SK-N-SH treated with all-trans-retinoic acid at 6 μM for 48 hours (cell line): ENCODE measurements at regions not wholly inside any gene's neighbourhood (a gene's known extent, or its start where the extent isn't known, plus 50 kb on each side); places are given as distances from the start of the nearest gene placed in this dataset.

ENCODE experiments used
- ATAC-seq: fragments of 200-7000 bp; cut with Tn5 transposase; 3 replicates; pipeline ENCODE4 v1.9.1; 2020; ENCODE audit warnings: mild to moderate bottlenecking, moderate library complexity
- ARNTL ChIP-seq: fragments of 450-650 bp; formaldehyde crosslinking; IDR thresholded peaks from 2 replicates; pipeline ENCODE4 v1.5.0; 2020; ENCODE audit warnings: low read depth, mild to moderate bottlenecking, moderate library complexity, borderline replicate concordance
- BACH2 ChIP-seq: fragments of 250-450 bp; sonication (Bioruptor Pico); IDR thresholded peaks from 2 replicates; pipeline ENCODE4 v1.9.0; 2021; ENCODE audit warnings: mild to moderate bottlenecking, borderline replicate concordance
- CSRNP3 ChIP-seq: fragments of 250-450 bp; sonication (Bioruptor Pico); IDR thresholded peaks from 2 replicates; pipeline ENCODE4 v1.5.1; 2021; ENCODE audit warnings: mild to moderate bottlenecking, moderate library complexity
- ESRRG ChIP-seq: fragments of 250-450 bp; sonication (Bioruptor Pico); IDR thresholded peaks from 2 replicates; pipeline ENCODE4 v1.6.1; 2021; ENCODE audit warnings: mild to moderate bottlenecking
- GLIS3 ChIP-seq: fragments of 250-450 bp; sonication (Bioruptor Pico); IDR thresholded peaks from 2 replicates; pipeline ENCODE4 v1.5.0; 2020; ENCODE audit warnings: mild to moderate bottlenecking, moderate library complexity
- ISL1 ChIP-seq: fragments of 250-450 bp; sonication (Bioruptor Pico); IDR thresholded peaks from 2 replicates; pipeline ENCODE4 v2.1.2; 2022; ENCODE audit warnings: mild to moderate bottlenecking, moderate library complexity
- OSR1 ChIP-seq: fragments of 250-450 bp; sonication (Bioruptor Pico); IDR thresholded peaks from 2 replicates; pipeline ENCODE4 v1.8.0; 2022; ENCODE audit warnings: moderate library complexity, mild to moderate bottlenecking, inconsistent platforms
- POU6F1 ChIP-seq: fragments of 250-450 bp; sonication (Bioruptor Pico); IDR thresholded peaks from 2 replicates; pipeline ENCODE4 v1.8.0; 2021; ENCODE audit warnings: low read depth, mild to moderate bottlenecking, moderate library complexity, borderline replicate concordance
- PPARA ChIP-seq: fragments of 250-450 bp; sonication (Bioruptor Pico); IDR thresholded peaks from 2 replicates; pipeline ENCODE4 v1.5.0; 2020; ENCODE audit warnings: mild to moderate bottlenecking, borderline replicate concordance
- RARB ChIP-seq: fragments of 250-450 bp; sonication (Bioruptor Pico); IDR thresholded peaks from 2 replicates; pipeline ENCODE4 v1.8.0; 2021; ENCODE audit warnings: mild to moderate bottlenecking, moderate library complexity
- SNAI2 ChIP-seq: fragments of 250-450 bp; sonication (Bioruptor Pico); IDR thresholded peaks from 2 replicates; pipeline ENCODE4 v1.5.0; 2020; ENCODE audit warnings: mild to moderate bottlenecking, moderate library complexity
- TCF4 ChIP-seq: fragments of 250-450 bp; sonication (Bioruptor Pico); IDR thresholded peaks from 2 replicates; pipeline ENCODE4 v1.8.0; 2021; ENCODE audit warnings: mild to moderate bottlenecking, moderate library complexity, borderline replicate concordance
- TOX ChIP-seq: fragments of 250-450 bp; sonication (Bioruptor Pico); IDR thresholded peaks from 2 replicates; pipeline ENCODE4 v1.8.0; 2021; ENCODE audit warnings: mild to moderate bottlenecking, moderate library complexity, borderline replicate concordance
- ZC3H10 ChIP-seq: fragments of 250-450 bp; sonication (Bioruptor Pico); IDR thresholded peaks from 2 replicates; pipeline ENCODE4 v1.5.1; 2021; ENCODE audit warnings: mild to moderate bottlenecking, moderate library complexity
- ZFP3 ChIP-seq: fragments of 250-450 bp; sonication (Bioruptor Pico); IDR thresholded peaks from 2 replicates; pipeline ENCODE4 v1.5.0; 2020; ENCODE audit warnings: mild to moderate bottlenecking, moderate library complexity
- ZNF565 ChIP-seq: fragments of 450-650 bp; formaldehyde crosslinking; conservative IDR thresholded peaks from 2 replicates; pipeline ENCODE4 v1.5.0; 2020; ENCODE audit warnings: low read depth, mild to moderate bottlenecking, moderate library complexity
- ZNF70 ChIP-seq: fragments of 450-650 bp; formaldehyde crosslinking; IDR thresholded peaks from 2 replicates; pipeline ENCODE4 v1.5.0; 2020; ENCODE audit warnings: mild to moderate bottlenecking, moderate library complexity
- ZNF8 ChIP-seq: fragments of 450-650 bp; formaldehyde crosslinking; IDR thresholded peaks from 2 replicates; pipeline ENCODE4 v1.5.0; 2020; ENCODE audit warnings: mild to moderate bottlenecking, moderate library complexity
- TF ChIP-seq, protein P1 (sequence below): fragments of 250-450 bp; sonication (Bioruptor Pico); IDR thresholded peaks from 2 replicates; pipeline ENCODE4 v1.8.0; 2020; ENCODE audit warnings: mild to moderate bottlenecking, moderate library complexity, borderline replicate concordance
- TF ChIP-seq, protein P2 (sequence below): fragments of 250-450 bp; sonication (Bioruptor Pico); IDR thresholded peaks from 2 replicates; pipeline ENCODE4 v1.5.0; 2020; ENCODE audit warnings: mild to moderate bottlenecking, moderate library complexity
- TF ChIP-seq, protein P3 (sequence below): fragments of 250-450 bp; sonication (Bioruptor Pico); IDR thresholded peaks from 2 replicates; pipeline ENCODE4 v1.5.1; 2020; ENCODE audit warnings: low read depth, mild to moderate bottlenecking, moderate library complexity

DNA sequence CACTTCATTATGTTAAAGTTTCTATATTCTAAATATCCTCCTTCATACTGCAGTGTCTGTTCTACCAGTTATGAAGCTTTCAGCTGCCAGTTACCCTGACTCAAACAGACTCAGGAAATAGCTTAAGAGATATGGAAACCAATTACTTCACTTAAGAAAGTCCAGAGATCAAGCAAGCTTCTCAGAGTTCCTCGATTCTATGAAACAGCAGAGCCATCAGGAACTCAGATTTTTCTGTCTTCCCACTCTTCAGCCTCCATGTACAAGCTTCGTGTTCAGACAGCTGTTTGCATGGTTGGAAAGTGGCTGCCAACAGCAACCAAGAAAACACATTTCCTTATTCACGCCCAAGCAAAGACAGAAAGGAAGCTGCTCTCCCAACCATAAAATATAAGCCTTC is 216.1 kb downstream of the ACTL7B start:
- TF ChIP-seq ZNF565 (CRISPR knock-in tag) (no peak), ARNTL (CRISPR knock-in tag) (no peak), POU6F1 (CRISPR knock-in tag) (no peak), ZFP3 (CRISPR knock-in tag) (no peak), GLIS3 (CRISPR knock-in tag) (no peak), ZC3H10 (CRISPR knock-in tag) (no peak), SNAI2 (no peak), BACH2 (CRISPR knock-in tag) (no peak)
- TF ChIP-seq, protein P1, sequence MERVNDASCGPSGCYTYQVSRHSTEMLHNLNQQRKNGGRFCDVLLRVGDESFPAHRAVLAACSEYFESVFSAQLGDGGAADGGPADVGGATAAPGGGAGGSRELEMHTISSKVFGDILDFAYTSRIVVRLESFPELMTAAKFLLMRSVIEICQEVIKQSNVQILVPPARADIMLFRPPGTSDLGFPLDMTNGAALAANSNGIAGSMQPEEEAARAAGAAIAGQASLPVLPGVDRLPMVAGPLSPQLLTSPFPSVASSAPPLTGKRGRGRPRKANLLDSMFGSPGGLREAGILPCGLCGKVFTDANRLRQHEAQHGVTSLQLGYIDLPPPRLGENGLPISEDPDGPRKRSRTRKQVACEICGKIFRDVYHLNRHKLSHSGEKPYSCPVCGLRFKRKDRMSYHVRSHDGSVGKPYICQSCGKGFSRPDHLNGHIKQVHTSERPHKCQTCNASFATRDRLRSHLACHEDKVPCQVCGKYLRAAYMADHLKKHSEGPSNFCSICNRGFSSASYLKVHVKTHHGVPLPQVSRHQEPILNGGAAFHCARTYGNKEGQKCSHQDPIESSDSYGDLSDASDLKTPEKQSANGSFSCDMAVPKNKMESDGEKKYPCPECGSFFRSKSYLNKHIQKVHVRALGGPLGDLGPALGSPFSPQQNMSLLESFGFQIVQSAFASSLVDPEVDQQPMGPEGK (CRISPR knock-in tag): no peak
- TF ChIP-seq, all 23 proteins: peak for 0
- no peak for ATAC-seq

GRCh38 chr9:108639091-108639490 is 216.7 kb downstream of the ACTL7B start:
- TF ChIP-seq, protein P2, sequence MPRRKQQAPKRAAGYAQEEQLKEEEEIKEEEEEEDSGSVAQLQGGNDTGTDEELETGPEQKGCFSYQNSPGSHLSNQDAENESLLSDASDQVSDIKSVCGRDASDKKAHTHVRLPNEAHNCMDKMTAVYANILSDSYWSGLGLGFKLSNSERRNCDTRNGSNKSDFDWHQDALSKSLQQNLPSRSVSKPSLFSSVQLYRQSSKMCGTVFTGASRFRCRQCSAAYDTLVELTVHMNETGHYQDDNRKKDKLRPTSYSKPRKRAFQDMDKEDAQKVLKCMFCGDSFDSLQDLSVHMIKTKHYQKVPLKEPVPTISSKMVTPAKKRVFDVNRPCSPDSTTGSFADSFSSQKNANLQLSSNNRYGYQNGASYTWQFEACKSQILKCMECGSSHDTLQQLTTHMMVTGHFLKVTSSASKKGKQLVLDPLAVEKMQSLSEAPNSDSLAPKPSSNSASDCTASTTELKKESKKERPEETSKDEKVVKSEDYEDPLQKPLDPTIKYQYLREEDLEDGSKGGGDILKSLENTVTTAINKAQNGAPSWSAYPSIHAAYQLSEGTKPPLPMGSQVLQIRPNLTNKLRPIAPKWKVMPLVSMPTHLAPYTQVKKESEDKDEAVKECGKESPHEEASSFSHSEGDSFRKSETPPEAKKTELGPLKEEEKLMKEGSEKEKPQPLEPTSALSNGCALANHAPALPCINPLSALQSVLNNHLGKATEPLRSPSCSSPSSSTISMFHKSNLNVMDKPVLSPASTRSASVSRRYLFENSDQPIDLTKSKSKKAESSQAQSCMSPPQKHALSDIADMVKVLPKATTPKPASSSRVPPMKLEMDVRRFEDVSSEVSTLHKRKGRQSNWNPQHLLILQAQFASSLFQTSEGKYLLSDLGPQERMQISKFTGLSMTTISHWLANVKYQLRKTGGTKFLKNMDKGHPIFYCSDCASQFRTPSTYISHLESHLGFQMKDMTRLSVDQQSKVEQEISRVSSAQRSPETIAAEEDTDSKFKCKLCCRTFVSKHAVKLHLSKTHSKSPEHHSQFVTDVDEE (CRISPR knock-in tag): no peak
- TF ChIP-seq ZFP3 (CRISPR knock-in tag) (no peak), SNAI2 (no peak), PPARA (no peak), ZNF8 (CRISPR knock-in tag) (no peak), GLIS3 (CRISPR knock-in tag) (no peak), ZC3H10 (CRISPR knock-in tag) (no peak), ISL1 (CRISPR knock-in tag) (no peak), ZNF70 (CRISPR knock-in tag) (no peak), ARNTL (CRISPR knock-in tag) (no peak)
- TF ChIP-seq, protein P3, sequence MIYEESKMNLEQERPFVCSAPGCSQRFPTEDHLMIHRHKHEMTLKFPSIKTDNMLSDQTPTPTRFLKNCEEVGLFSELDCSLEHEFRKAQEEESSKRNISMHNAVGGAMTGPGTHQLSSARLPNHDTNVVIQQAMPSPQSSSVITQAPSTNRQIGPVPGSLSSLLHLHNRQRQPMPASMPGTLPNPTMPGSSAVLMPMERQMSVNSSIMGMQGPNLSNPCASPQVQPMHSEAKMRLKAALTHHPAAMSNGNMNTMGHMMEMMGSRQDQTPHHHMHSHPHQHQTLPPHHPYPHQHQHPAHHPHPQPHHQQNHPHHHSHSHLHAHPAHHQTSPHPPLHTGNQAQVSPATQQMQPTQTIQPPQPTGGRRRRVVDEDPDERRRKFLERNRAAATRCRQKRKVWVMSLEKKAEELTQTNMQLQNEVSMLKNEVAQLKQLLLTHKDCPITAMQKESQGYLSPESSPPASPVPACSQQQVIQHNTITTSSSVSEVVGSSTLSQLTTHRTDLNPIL (CRISPR knock-in tag): no peak
- no peak for ATAC-seq

- ATAC-seq: no peak
- TF ChIP-seq POU6F1 (CRISPR knock-in tag) (no peak), CSRNP3 (CRISPR knock-in tag) (no peak), ISL1 (CRISPR knock-in tag) (no peak), ESRRG (CRISPR knock-in tag) (no peak), SNAI2 (no peak), RARB (CRISPR knock-in tag) (no peak), ZNF565 (CRISPR knock-in tag) (no peak), ZC3H10 (CRISPR knock-in tag) (no peak), TOX (CRISPR knock-in tag) (no peak), TCF4 (CRISPR knock-in tag) (no peak), ZNF8 (CRISPR knock-in tag) (no peak), ARNTL (CRISPR knock-in tag) (no peak), OSR1 (CRISPR knock-in tag) (no peak), BACH2 (CRISPR knock-in tag) (no peak)
- TF ChIP-seq, protein P1 (CRISPR knock-in tag): no peak
- TF ChIP-seq, protein P2 (CRISPR knock-in tag): no peak
These were observed 218.4 kb downstream of the ACTL7B start for GRCh38 chr9:108637340-108637739.
